ENCODE measurements at regions not wholly inside any gene's neighbourhood (a gene's known extent, or its start where the extent isn't known, plus 50 kb on each side); places are given as distances from the start of the nearest gene placed in this dataset.
"Not testable (repeated sequence)": the region's sequence is repeated elsewhere in the genome, so short reads cannot be mapped to it uniquely, and the experiment has no call there.

DNA sequence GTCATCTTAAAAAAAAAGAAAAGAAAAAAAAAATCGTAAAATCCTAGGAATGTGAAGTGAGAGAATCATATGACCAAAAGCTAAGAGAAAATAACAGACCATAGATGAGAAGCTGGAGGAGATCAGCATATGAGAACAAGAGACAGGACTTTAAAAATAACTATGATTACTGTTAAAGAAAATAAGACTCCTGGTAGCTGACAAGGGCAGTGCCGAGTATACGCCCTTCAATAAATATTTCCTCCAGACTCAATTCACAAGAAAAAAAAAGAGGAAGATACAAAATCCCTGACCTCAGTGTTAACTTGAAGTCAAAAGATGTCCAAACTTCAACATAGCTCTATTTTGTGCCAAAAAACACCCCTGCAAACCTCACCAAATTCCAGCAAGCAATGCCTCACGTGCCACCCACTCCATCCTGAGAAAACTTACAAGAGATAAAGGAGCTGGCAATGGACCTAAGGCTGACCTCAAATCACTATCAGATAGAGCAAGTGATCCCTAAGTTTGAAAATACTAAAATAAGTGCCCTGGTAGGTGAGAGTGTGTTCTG, 817.2 kb downstream of the SOCS6 start:
- no peak for DNase-seq (ENCODE audit: low spot score)

GRCh38 chr18:71105078-71105819, 816.4 kb downstream of the SOCS6 start:
- no peak for DNase-seq (ENCODE audit: low spot score)

DNA sequence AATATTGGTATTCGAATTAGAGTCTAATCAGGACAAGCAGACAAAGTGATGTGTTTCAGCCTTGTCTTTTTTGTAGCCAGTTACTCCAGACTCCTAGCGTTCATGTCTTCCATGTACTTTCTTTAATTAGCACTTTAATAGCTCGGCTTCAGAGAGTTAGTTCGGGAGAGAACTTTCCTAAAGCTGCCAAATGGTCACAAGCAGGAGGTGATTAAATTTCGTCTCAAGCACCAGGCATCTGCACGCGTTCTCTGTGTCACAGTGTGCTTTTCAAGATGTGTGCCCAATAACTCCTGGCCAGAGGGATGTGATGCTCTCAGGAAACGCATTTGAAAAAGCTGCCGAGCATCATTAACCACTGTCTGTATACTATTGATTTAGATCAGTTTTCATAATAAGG, 790.8 kb downstream of the SOCS6 start:
- DNase-seq (ENCODE audit: low spot score): no peak

DNA sequence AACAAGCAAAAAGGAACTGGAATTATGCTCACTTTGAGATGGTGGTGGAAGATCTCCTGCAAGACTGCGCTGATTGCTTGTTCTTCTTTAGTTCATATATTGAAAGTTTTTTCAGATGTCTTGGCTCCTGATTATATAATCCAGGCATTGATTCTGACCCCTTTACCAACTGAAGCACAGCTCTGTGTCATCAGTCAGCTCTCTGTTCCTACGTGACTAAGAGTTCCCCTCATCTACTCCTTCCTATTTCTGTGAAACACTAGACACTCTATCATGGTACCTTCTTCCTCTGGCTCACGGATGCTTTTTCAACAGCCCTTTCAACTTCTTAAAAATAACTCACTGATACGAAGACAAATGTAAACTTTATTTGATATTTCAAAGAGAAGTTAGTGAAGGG, 788.6 kb downstream of the SOCS6 start:
- DNase-seq (ENCODE audit: low spot score): no peak

DNA sequence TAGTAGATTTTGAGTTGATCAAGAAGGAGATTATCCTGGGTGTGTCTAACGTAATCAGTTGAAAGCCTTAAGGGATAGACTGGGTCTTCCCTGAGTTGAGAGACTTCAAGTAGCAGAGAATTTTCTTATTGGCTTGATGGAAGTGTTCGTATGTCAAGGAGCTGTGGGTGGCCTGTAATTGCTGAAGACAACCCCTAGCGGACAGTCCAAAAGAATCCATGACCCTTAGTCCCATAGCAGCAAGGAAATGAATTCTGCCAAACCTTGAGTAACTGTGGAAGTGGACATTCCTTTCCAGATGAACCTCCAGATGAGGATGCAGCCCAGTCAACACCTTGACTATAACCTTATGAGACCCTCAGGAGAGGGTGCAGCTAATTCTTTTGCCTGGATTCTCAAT, 786.3 kb downstream of the SOCS6 start:
- no peak for DNase-seq (ENCODE audit: low spot score)

DNA sequence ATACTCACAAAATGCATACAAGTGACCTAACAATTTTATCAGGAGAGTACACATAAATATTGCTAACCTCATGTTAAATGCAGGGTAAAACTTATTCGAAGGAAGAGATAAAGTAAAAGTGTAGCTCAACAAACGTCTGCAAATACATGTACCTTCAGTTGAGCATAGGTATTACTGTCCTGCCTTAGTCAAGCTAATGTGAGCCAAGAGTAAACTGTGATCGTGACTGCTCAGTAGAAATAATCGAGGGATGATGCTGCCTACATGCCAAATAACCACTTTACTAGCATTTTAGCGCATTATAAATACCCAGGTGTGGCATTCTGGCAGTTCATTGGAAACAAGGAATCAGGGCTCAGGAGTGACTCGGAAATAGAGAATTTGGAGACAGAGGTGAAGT, 779.5 kb downstream of the SOCS6 start:
- no peak for DNase-seq (ENCODE audit: low spot score)

DNA sequence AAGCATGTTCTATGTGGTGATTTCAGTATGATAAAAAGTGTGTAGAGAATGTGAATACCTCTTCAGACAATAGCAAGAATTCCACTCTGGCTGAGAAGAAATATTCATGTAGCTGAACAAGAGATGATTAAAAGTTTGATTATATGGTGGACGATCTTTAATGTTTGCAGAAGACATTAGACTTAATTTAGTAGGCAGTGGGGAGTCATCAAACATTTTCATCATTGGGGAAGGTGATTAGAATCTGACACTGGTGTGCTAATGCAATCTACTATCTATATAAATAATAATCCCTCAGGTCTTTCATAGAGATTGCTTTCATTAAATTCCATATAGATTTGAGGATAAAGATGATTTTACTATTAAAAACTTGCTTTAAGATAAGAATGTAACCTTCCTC, 761.0 kb downstream of the SOCS6 start:
- no peak for DNase-seq (ENCODE audit: low spot score)

DNA sequence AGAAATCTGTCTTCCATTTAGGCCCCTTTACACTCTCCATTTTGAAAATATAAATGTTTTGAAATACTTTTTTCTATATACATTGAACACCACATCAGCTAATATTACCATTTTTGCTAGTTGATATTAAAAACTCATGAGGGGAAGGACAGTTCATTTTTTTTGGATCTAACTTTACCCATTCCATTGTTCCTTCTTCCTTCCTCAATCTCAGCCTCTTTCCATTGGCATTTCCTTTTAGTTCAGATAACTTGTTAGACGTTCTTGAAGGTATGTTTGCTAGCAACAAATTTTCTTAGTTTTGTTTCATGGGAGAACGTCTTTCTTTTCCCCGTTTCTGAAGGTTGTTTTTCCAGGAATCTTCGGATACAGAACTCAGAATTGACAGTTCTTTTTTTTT, 759.0 kb downstream of the SOCS6 start:
- DNase-seq (ENCODE audit: low spot score): no peak

- no peak for DNase-seq (ENCODE audit: low spot score)
Measured at GRCh38 chr18:71045331-71046065, 756.7 kb downstream of the SOCS6 start.

- no peak for DNase-seq (ENCODE audit: low spot score)
Measured at GRCh38 chr18:71040161-71040560, 751.3 kb downstream of the SOCS6 start.

- no peak for DNase-seq (ENCODE audit: low spot score)
Measured at GRCh38 chr18:71038196-71038595, 749.4 kb downstream of the SOCS6 start.

- no peak for DNase-seq (ENCODE audit: low spot score)
Measured at GRCh38 chr18:71036783-71037182, 747.9 kb downstream of the SOCS6 start.

GRCh38 chr18:71031296-71032191, 742.7 kb downstream of the SOCS6 start:
- DNase-seq (ENCODE audit: low spot score): not testable (repeated sequence)

DNA sequence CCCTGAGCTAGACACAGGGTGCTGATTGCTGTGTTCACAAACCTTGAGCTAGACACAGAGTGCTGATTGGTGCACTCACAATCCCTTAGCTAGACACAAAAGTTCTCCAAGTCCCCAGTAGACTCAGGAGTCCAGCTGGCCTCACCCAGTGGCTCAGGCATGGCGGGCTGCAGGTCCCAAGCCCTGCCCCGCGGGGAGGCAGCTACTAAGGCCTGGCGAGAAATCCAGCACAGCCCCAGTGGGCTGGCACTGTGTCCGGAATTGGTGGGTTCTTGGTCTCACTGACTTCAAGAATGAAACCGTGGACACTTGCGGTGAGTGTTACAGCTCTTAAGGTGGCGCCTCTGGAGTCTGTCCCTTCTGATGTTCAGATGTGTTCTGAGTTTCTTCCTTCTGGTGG, 741.2 kb downstream of the SOCS6 start:
- not testable (repeated sequence) for DNase-seq (ENCODE audit: low spot score)

DNA sequence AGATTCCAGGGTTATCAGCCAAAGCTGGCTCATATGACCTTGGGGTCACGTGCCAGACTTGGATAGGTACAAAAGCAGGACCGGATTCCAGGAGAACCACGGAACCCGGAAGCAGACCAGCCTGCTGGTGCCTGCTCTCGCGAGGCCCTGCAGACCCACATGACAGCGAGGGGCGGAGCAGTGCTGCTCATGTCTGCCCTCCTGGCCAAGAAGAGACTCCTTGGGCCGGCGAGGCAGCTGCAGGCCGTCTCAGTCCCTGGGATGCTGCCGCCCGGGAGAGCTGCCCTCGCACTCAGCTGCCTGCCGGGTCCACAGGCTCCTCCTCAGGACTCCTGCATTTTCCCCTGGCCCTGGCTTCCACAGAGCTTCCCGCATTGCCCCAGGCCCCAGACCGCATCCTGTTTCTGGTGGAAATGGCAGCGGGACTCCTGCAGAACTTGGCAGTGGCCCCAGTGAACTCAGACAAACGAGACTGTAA, 739.5 kb downstream of the SOCS6 start:
- no peak for DNase-seq (ENCODE audit: low spot score)

DNA sequence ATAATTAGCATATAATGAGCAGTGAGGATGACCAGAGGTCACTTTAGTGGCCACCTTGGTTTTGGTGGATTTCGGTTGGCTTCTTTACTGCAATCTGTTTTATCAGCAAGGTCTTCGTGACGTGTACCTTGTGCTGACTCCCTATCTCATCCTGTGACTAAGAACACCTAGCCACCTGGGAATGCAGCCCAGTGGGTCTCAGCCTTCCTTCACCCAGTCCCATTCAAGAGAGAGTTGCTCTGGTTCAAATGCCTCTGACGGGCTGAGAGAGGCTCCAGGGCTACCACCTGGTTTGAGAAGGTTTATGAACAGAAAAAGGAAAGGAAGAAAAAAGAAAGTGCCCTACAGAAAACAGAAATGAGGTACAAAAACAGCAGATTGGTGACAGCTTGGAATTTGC, 738.7 kb downstream of the SOCS6 start:
- DNase-seq (ENCODE audit: low spot score): no peak

GRCh38 chr18:71025505-71026225, 736.8 kb downstream of the SOCS6 start:
- no peak for DNase-seq (ENCODE audit: low spot score)

DNA sequence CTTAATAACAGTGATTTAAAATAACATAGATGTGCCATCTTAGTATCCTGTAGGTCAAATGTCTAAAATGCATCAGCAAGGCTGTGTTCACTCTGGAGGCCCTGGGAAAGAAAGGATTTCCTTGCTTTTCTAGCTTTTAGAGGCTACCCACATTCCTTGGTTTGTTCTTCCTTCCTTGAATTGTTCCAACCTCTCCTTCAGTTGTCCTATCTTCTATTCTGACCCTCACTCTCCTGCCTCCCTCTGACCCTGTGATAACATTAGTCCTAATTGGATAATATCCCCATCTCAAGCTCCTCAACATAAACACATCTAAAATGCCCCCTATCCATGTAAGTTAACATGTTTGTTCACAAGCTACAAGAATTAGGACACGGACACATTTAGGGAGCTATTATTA, 733.5 kb downstream of the SOCS6 start:
- DNase-seq (ENCODE audit: low spot score): no peak

DNA sequence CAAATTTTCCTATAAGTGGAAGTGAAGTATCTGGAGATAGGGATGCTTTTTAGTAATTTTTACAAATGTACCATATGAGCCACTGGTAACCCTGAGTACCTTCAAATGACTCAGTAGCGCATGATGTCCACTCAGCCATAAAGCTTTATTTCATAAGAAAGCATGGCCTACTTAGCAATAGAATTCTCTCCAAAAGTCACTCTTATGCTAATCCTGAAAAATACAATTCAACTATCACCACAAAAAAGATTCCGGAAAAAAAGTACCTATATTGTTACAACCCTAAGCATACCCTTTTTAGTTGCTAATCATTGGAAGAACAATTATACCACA, 732.2 kb downstream of the SOCS6 start:
- no peak for DNase-seq (ENCODE audit: low spot score)

DNA sequence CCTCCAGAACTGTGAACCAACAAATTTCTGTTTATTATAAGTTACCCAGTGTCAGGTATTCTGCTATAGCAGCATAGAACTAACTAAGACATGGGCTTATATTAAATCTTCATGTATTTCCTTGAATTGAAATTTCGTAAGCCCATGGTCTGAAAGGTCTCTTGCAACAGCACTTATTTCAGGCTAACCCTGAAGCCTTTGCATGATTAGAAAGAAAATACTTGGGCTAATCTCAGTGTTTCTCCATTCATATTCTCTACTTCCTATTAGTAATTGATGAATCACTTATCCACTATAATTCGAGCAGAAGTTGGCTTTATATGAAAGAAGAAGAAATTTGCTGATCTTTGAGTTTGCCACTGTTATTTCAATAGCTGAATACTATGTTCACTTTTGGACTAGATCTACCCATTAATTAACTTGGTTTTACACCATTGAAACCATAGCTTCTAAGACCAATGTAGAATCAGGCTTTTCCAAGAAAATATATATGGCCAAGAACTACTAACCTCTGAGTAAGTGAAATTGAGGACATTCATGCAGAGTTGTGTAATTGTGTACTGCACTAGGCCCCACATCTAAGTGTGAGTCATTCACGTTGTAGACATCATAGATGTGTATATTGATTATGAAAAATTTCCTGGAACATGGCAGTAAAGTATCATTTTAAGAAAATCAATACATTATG, 731.6 kb downstream of the SOCS6 start:
- no peak for DNase-seq (ENCODE audit: low spot score)

DNA sequence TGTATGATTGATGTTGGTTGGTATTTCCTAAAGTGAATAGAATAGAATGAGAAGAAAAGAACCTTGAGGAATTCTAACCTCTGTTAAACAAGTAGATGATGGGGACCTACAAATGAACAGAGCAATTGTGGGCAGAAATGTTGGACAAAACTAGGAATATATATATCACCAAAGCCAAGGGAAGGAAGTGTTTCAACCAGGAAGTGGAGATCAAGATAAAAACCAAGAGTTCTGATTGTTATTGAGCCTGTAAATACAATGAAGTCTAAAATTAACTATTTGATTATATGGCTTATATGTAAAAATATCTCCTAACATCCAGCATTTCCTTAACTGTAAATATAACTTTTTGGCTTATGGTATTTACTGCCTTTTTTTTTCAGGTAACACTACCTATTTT, 730.0 kb downstream of the SOCS6 start:
- DNase-seq (ENCODE audit: low spot score): no peak
